DOHH2 (cell line): ENCODE measurements at regions not wholly inside any gene's neighbourhood (a gene's known extent, or its start where the extent isn't known, plus 50 kb on each side); places are given as distances from the start of the nearest gene placed in this dataset.

Experiments
- H3F3A ChIP-seq: fragments of 200-600 bp; sonication (generic), shearing (Covaris generic); 2 replicates; pipeline ENCODE4 v1.6.0; 2016; ENCODE audit warnings: antibody characterized with exemption, mild to moderate bottlenecking; ENCODE audit not compliant: control insufficient read depth, insufficient read depth
- H3K27ac ChIP-seq: fragments of 200-600 bp; sonication (generic); 2 replicates; pipeline ENCODE4 v1.5.1; 2014; ENCODE audit warnings: low read depth, mild to moderate bottlenecking, low read length, moderate library complexity
- H3K27me3 ChIP-seq: fragments of 200-600 bp; sonication (generic); 2 replicates; pipeline ENCODE4 v1.6.1; 2014; ENCODE audit warnings: mild to moderate bottlenecking, low read length, mixed read lengths; ENCODE audit not compliant: control insufficient read depth
- H3K36me3 ChIP-seq: fragments of 200-600 bp; sonication (generic); 2 replicates; pipeline ENCODE4 v1.6.1; 2014; ENCODE audit warnings: mild to moderate bottlenecking, low read length, moderate library complexity, mixed read lengths; ENCODE audit not compliant: control insufficient read depth
- H3K4me1 ChIP-seq: fragments of 200-600 bp; sonication (generic); 2 replicates; pipeline ENCODE4 v1.6.1; 2014; ENCODE audit warnings: mild to moderate bottlenecking, low read length, mixed read lengths; ENCODE audit not compliant: control insufficient read depth
- H3K4me2 ChIP-seq: fragments of 200-600 bp; sonication (generic); 2 replicates; pipeline ENCODE4 v1.6.0; 2014; ENCODE audit warnings: mild to moderate bottlenecking, low read length, moderate library complexity
- H3K4me3 ChIP-seq: fragments of 200-600 bp; sonication (generic); 2 replicates; pipeline ENCODE4 v1.5.1; 2014; ENCODE audit warnings: mild to moderate bottlenecking, low read length, mixed read lengths
- H3K79me2 ChIP-seq: fragments of 200-600 bp; sonication (generic); 2 replicates; pipeline ENCODE4 v1.6.1; 2014; ENCODE audit warnings: mild to moderate bottlenecking, low read length, mixed read lengths; ENCODE audit not compliant: control insufficient read depth
- H3K9me2 ChIP-seq: fragments of 200-600 bp; sonication (generic); replicated peaks from 2 replicates; pipeline ENCODE4 v1.6.1; 2014; ENCODE audit warnings: mild to moderate bottlenecking, low read length, mixed read lengths; ENCODE audit not compliant: control insufficient read depth
- H3K9me3 ChIP-seq: fragments of 200-600 bp; sonication (generic); 2 replicates; pipeline ENCODE4 v1.6.1; 2014; ENCODE audit warnings: antibody characterized with exemption, low read length, mixed read lengths; ENCODE audit not compliant: control insufficient read depth, insufficient read depth
- H4K20me1 ChIP-seq: fragments of 200-600 bp; sonication (generic); 2 replicates; pipeline ENCODE4 v1.6.0; 2014; ENCODE audit warnings: low read depth, mild to moderate bottlenecking, antibody characterized with exemption, low read length, moderate library complexity; ENCODE audit not compliant: control insufficient read depth, insufficient read depth
- EZH2phosphoT487 ChIP-seq: fragments of 200-600 bp; sonication (generic); IDR thresholded peaks from 2 replicates; pipeline ENCODE4 v1.6.1; 2017; ENCODE audit warnings: borderline replicate concordance, mild to moderate bottlenecking, antibody characterized with exemption, low read length, moderate library complexity, mixed read lengths
- TF ChIP-seq, protein P1 (sequence below): fragments of 200-600 bp; sonication (generic); IDR thresholded peaks from one replicate; pipeline ENCODE4 v1.5.1; 2014; ENCODE audit warnings: antibody characterized with exemption, mild to moderate bottlenecking, low read depth, low read length; ENCODE audit not compliant: poor library complexity, severe bottlenecking

DNA sequence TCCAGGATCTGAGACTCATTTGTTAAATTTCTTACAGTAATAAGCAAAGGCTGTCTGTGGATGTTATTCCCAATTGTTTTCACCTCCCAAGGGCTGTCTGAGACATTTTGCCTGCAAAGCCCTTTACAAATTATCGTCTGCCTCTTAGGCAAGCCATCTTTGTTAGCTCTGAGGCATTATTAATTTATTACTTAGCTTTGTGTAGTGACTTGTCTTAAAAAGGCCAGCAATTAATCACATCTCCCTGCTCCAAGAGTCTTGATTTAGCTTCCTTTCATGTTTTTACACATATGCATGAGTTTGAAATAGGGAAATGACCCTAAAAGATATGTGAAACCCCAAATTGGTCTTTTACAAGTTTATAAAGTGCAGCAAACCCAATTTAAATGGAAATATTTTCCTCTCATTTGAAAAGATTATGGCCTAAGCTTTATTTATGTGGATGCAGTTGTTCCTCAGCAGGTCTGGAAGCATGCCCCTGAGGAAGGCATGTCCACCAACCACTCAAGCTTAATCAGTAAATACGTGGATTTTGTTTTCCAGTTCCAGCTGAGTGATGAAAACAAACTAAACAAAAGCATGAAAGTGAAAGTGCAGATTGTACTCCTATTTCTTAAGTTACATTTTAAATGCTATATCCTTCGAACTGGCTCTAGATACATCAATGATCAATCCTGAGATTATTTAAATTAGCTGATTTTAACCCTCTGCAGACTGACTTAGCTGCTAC lies 173.6 kb upstream of the LNX1 start:
- TF ChIP-seq, protein P1, sequence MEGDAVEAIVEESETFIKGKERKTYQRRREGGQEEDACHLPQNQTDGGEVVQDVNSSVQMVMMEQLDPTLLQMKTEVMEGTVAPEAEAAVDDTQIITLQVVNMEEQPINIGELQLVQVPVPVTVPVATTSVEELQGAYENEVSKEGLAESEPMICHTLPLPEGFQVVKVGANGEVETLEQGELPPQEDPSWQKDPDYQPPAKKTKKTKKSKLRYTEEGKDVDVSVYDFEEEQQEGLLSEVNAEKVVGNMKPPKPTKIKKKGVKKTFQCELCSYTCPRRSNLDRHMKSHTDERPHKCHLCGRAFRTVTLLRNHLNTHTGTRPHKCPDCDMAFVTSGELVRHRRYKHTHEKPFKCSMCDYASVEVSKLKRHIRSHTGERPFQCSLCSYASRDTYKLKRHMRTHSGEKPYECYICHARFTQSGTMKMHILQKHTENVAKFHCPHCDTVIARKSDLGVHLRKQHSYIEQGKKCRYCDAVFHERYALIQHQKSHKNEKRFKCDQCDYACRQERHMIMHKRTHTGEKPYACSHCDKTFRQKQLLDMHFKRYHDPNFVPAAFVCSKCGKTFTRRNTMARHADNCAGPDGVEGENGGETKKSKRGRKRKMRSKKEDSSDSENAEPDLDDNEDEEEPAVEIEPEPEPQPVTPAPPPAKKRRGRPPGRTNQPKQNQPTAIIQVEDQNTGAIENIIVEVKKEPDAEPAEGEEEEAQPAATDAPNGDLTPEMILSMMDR: no peak
- TF ChIP-seq EZH2phosphoT487: no peak
- Histone ChIP-seq H3K36me3 (no peaks in the 10 kb centered on the region), H3K9me3 (peaks cover 3% of the 10 kb centered on the region; the same call in 1 of the 2 replicates), H3K27ac (no peak overlapping the region), H3K9me2 (no peaks in the 10 kb centered on the region), H3K27me3 (no peaks in the 10 kb centered on the region), H3K79me2 (no peaks in the 10 kb centered on the region), H3F3A (no peaks in the 10 kb centered on the region), H4K20me1 (no peaks in the 10 kb centered on the region), H3K4me3 (no peak overlapping the region), H3K4me2 (no peak overlapping the region), H3K4me1 (peaks cover 9% of the 10 kb centered on the region)

- TF ChIP-seq, protein P1: no peak
- no peak for TF ChIP-seq EZH2phosphoT487
- Histone ChIP-seq H3K9me3 (peaks cover 3% of the 10 kb centered on the region; the same call in 1 of the 2 replicates), H3K4me3 (no peak overlapping the region), H3K27ac (no peak overlapping the region), H3K4me1 (peaks cover 9% of the 10 kb centered on the region), H4K20me1 (no peaks in the 10 kb centered on the region), H3K79me2 (no peaks in the 10 kb centered on the region), H3K9me2 (no peaks in the 10 kb centered on the region), H3K27me3 (no peaks in the 10 kb centered on the region), H3K36me3 (no peaks in the 10 kb centered on the region), H3F3A (no peaks in the 10 kb centered on the region), H3K4me2 (no peak overlapping the region)
These were observed 172.7 kb upstream of the LNX1 start for GRCh38 chr4:53763813-53764597.

GRCh38 chr4:53755656-53756055 lies 164.4 kb upstream of the LNX1 start:
- Histone ChIP-seq H3K27ac (no peak overlapping the region), H3K4me1 (peaks cover 16% of the 10 kb centered on the region), H3K9me3 (peaks cover 6% of the 10 kb centered on the region; the same call in 1 of the 2 replicates), H4K20me1 (no peaks in the 10 kb centered on the region), H3F3A (no peaks in the 10 kb centered on the region), H3K4me2 (no peak overlapping the region), H3K9me2 (no peaks in the 10 kb centered on the region), H3K27me3 (no peaks in the 10 kb centered on the region), H3K4me3 (no peak overlapping the region), H3K79me2 (no peaks in the 10 kb centered on the region), H3K36me3 (no peaks in the 10 kb centered on the region)
- TF ChIP-seq EZH2phosphoT487: no peak
- TF ChIP-seq, protein P1: no peak
